HG03342 (cell line): ENCODE measurements at regions not wholly inside any gene's neighbourhood (a gene's known extent, or its start where the extent isn't known, plus 50 kb on each side); places are given as distances from the start of the nearest gene placed in this dataset.

ENCODE experiments used
- ATAC-seq: cut with Tn5 transposase; IDR thresholded peaks from one replicate; pipeline ENCODE4 v1.9.1; 2021; ENCODE audit warnings: mild to moderate bottlenecking, moderate library complexity; ENCODE audit not compliant: unreplicated experiment

- ATAC-seq: no peak
Measured at GRCh38 chr9:73845954-73846690, 651.0 kb upstream of the RORB start.

- ATAC-seq: no peak
Measured at GRCh38 chr9:73847536-73847935, 649.6 kb upstream of the RORB start.

- ATAC-seq: no peak
Measured at GRCh38 chr9:73853549-73853948, 643.6 kb upstream of the RORB start.

- ATAC-seq: no peak
Measured at GRCh38 chr9:73855206-73855605, 641.9 kb upstream of the RORB start.

- no peak for ATAC-seq
Measured at GRCh38 chr9:73863924-73864323, 633.2 kb upstream of the RORB start.

- no peak for ATAC-seq
Measured at GRCh38 chr9:73866451-73866850, 630.7 kb upstream of the RORB start.

GRCh38 chr9:73869264-73869663 lies 627.9 kb upstream of the RORB start:
- ATAC-seq: peak; percentile 100

- no peak for ATAC-seq
Measured at GRCh38 chr9:73871636-73872035, 625.5 kb upstream of the RORB start.

GRCh38 chr9:73872701-73873100 lies 624.4 kb upstream of the RORB start:
- no peak for ATAC-seq

- no peak for ATAC-seq
Measured at GRCh38 chr9:73880101-73880500, 617.0 kb upstream of the RORB start.

GRCh38 chr9:73889023-73889422 lies 608.1 kb upstream of the RORB start:
- ATAC-seq: no peak

GRCh38 chr9:73890685-73891277 lies 606.4 kb upstream of the RORB start:
- ATAC-seq: no peak

GRCh38 chr9:73892335-73892734 lies 604.8 kb upstream of the RORB start:
- ATAC-seq: no peak

GRCh38 chr9:73893230-73893629 lies 603.9 kb upstream of the RORB start:
- ATAC-seq: no peak

- ATAC-seq: no peak
Measured at GRCh38 chr9:73896061-73896460, 601.1 kb upstream of the RORB start.

- ATAC-seq: no peak
Measured at GRCh38 chr9:73906671-73907070, 590.5 kb upstream of the RORB start.

- ATAC-seq: no peak
Measured at GRCh38 chr9:73911804-73912203, 585.3 kb upstream of the RORB start.

- ATAC-seq: no peak
Measured at GRCh38 chr9:73916016-73916673, 581.0 kb upstream of the RORB start.

- ATAC-seq: no peak
Measured at GRCh38 chr9:73919712-73920111, 577.4 kb upstream of the RORB start.

- no peak for ATAC-seq
Measured at GRCh38 chr9:73923796-73924195, 573.3 kb upstream of the RORB start.

GRCh38 chr9:73951147-73951546 lies 546.0 kb upstream of the RORB start:
- ATAC-seq: no peak

- no peak for ATAC-seq
Measured at GRCh38 chr9:73962792-73963191, 534.3 kb upstream of the RORB start.
